ENCODE measurements at regions not wholly inside any gene's neighbourhood (a gene's known extent, or its start where the extent isn't known, plus 50 kb on each side); places are given as distances from the start of the nearest gene placed in this dataset.

GRCh38 chr5:165258197-165258771 is 1752.9 kb downstream of the MAT2B start:
- DNase-seq (ENCODE audit: low read depth, low spot score): no peak

GRCh38 chr5:165260426-165260825 is 1755.0 kb downstream of the MAT2B start:
- DNase-seq (ENCODE audit: low read depth, low spot score): no peak

- DNase-seq (ENCODE audit: low read depth, low spot score): no peak
Observed at GRCh38 chr5:165263536-165263935, 1758.1 kb downstream of the MAT2B start.

GRCh38 chr5:165266939-165267338 is 1761.5 kb downstream of the MAT2B start:
- no peak for DNase-seq (ENCODE audit: low read depth, low spot score)

- DNase-seq (ENCODE audit: low read depth, low spot score): no peak
Observed at GRCh38 chr5:165272436-165272835, 1767.0 kb downstream of the MAT2B start.

- peak; percentile 3 for DNase-seq (ENCODE audit: low read depth, low spot score)
Observed at GRCh38 chr5:165277661-165278060, 1772.2 kb downstream of the MAT2B start.

GRCh38 chr5:165282491-165282890 is 1777.1 kb downstream of the MAT2B start:
- DNase-seq (ENCODE audit: low read depth, low spot score): no peak

GRCh38 chr5:165286692-165287091 is 1781.3 kb downstream of the MAT2B start:
- DNase-seq (ENCODE audit: low read depth, low spot score): no peak

- no peak for DNase-seq (ENCODE audit: low read depth, low spot score)
Observed at GRCh38 chr5:165290535-165290934, 1785.1 kb downstream of the MAT2B start.

- DNase-seq (ENCODE audit: low read depth, low spot score): no peak
Observed at GRCh38 chr5:165296401-165297130, 1791.1 kb downstream of the MAT2B start.

- DNase-seq (ENCODE audit: low read depth, low spot score): no peak
Observed at GRCh38 chr5:165304193-165304827, 1798.9 kb downstream of the MAT2B start.

- no peak for DNase-seq (ENCODE audit: low read depth, low spot score)
Observed at GRCh38 chr5:165305596-165305995, 1800.2 kb downstream of the MAT2B start.

GRCh38 chr5:165309446-165309845 is 1804.0 kb downstream of the MAT2B start:
- no peak for DNase-seq (ENCODE audit: low read depth, low spot score)

- DNase-seq (ENCODE audit: low read depth, low spot score): no peak
Observed at GRCh38 chr5:165310031-165310430, 1804.6 kb downstream of the MAT2B start.

GRCh38 chr5:165321912-165322311 is 1816.5 kb downstream of the MAT2B start:
- DNase-seq (ENCODE audit: low read depth, low spot score): peak; percentile 5

GRCh38 chr5:165325221-165325620 is 1819.8 kb downstream of the MAT2B start:
- peak; percentile 42 for DNase-seq (ENCODE audit: low read depth, low spot score)

GRCh38 chr5:165327631-165328030 is 1822.2 kb downstream of the MAT2B start:
- no peak for DNase-seq (ENCODE audit: low read depth, low spot score)

- DNase-seq (ENCODE audit: low read depth, low spot score): no peak
Observed at GRCh38 chr5:165328846-165329245, 1823.4 kb downstream of the MAT2B start.

GRCh38 chr5:165333623-165334022 is 1828.2 kb downstream of the MAT2B start:
- no peak for DNase-seq (ENCODE audit: low read depth, low spot score)

GRCh38 chr5:165334201-165334600 is 1828.8 kb downstream of the MAT2B start:
- peak; percentile 41 for DNase-seq (ENCODE audit: low read depth, low spot score)

GRCh38 chr5:165349735-165350134 is 1844.3 kb downstream of the MAT2B start:
- no peak for DNase-seq (ENCODE audit: low read depth, low spot score)

- no peak for DNase-seq (ENCODE audit: low read depth, low spot score)
Observed at GRCh38 chr5:165351342-165351741, 1845.9 kb downstream of the MAT2B start.

GRCh38 chr5:165360366-165360765 is 1854.9 kb downstream of the MAT2B start:
- no peak for DNase-seq (ENCODE audit: low read depth, low spot score)
